Epithelial cell of esophagus (primary cell): ENCODE measurements at regions not wholly inside any gene's neighbourhood (a gene's known extent, or its start where the extent isn't known, plus 50 kb on each side); places are given as distances from the start of the nearest gene placed in this dataset.

ENCODE experiments used
- DNase-seq: peaks from one replicate; pipeline ENCODE4 v3.0.0; 2010; ENCODE audit warnings: low read depth
- H3K4me3 ChIP-seq: 2 replicates; pipeline ENCODE4 v1.5.1; 2011; ENCODE audit warnings: mild to moderate bottlenecking, low read length, control low read depth
- CTCF ChIP-seq: IDR thresholded peaks from 2 replicates; pipeline ENCODE4 v1.5.1; 2011; ENCODE audit warnings: low read depth, mild to moderate bottlenecking, low read length, control low read depth, inconsistent platforms; ENCODE audit not compliant: insufficient read depth; ENCODE audit errors: missing control alignments

DNA sequence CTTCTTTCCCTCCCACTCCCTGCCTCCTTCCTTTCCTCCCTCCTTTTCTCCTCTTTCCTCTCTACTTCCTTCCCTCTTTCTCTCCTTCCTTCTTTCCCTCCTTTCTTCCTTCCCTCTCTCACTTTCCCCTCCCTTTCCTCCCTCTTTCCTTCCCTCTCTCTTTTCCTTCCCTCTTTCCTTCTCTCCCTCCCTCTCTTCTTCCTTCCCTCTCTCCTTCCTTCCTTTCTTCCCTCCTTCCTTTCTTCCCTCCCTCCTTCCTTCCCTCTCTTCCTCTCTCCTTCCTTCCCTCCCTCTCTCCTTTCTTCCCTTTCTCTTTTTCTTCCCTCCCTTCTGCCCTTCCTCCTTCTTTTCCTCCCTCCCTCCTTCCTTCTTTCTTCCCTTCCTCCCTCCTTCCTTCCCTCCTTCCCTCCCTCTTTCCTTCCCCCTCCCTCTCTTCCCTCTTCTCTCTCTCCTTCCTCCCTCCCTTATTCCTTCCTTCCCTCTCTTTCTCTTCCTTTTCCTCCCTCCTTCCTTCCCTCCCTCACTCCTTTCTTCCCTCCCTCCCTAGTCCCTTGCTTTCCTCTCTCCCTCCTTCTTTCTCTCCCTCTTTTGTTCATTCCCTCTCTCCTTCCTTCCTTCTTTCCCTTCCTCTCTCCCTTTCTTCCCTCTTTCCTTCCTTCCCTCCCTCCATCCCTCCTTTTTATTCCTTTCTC lies 443.9 kb downstream of the ZNF536 start:
- no peak overlapping the region for H3K4me3 ChIP-seq
- TF ChIP-seq CTCF: no peak
- DNase-seq: no peak

DNA sequence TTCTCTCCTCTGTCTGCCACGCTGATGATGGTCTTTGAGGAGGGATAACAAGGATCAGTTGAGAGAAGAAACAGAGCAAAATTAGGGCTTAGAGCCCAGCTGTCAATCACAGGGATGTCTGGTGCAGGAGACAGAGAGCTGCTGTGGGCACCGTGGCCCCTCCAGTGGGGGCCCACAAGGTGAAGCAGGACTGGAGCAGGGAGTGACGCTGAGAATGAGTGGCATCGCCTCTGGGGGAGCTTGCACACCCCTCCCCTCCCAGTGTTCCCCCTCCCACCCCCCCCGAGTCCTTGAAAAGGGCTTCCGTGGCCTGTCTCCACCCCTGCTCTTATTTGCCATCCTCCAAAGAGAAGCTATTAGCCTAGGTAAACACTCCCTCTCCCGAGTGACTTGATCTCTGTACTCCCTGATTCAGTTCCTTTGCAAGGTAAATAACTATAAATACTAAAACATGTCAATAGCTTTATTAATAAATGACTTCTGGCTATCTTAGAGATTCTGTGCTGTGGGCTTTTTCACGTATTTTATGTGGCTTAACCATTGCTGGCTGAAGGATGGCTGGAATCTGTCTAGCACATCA lies 440.0 kb downstream of the ZNF536 start:
- no peak overlapping the region for H3K4me3 ChIP-seq
- no peak for DNase-seq
- TF ChIP-seq CTCF: no peak

GRCh38 chr19:30811397-30812098 lies 439.4 kb downstream of the ZNF536 start:
- no peak for DNase-seq
- H3K4me3 ChIP-seq: no peak overlapping the region
- no peak for TF ChIP-seq CTCF

GRCh38 chr19:30810726-30811125 lies 438.5 kb downstream of the ZNF536 start:
- no peak for TF ChIP-seq CTCF
- no peak for DNase-seq
- no peak overlapping the region for H3K4me3 ChIP-seq

- DNase-seq: no peak
- no peak for TF ChIP-seq CTCF
These were observed 435.1 kb downstream of the ZNF536 start for GRCh38 chr19:30807278-30807677.

GRCh38 chr19:30806311-30806710 lies 434.1 kb downstream of the ZNF536 start:
- no peak for DNase-seq
- no peak overlapping the region for H3K4me3 ChIP-seq
- no peak for TF ChIP-seq CTCF

More at GRCh38 chr19:30807278-30807677, 435.1 kb downstream of the ZNF536 start:
- no peak overlapping the region for H3K4me3 ChIP-seq
